HL-60 (cell line): ENCODE measurements at regions not wholly inside any gene's neighbourhood (a gene's known extent, or its start where the extent isn't known, plus 50 kb on each side); places are given as distances from the start of the nearest gene placed in this dataset.

ENCODE experiments used
- DNase-seq, 2 experiments: peaks; one replicate each; pipeline ENCODE4 v3.0.0-alpha.2; 2010 to 2020; ENCODE audit warnings: low read depth in 1 of 2, low spot score in 1 of 2
- H3K27ac ChIP-seq: fragments of 250-450 bp; sonication (Bioruptor Pico); replicated peaks from 2 replicates; pipeline ENCODE4 v1.5.1; 2020; ENCODE audit warnings: mild to moderate bottlenecking, moderate library complexity
- H3K27me3 ChIP-seq: fragments of 250-450 bp; sonication (Bioruptor Pico); 2 replicates; pipeline ENCODE4 v1.5.1; 2021; ENCODE audit warnings: mild to moderate bottlenecking, moderate library complexity; ENCODE audit not compliant: insufficient read depth, poor library complexity, severe bottlenecking
- H3K4me3 ChIP-seq: replicated peaks from 2 replicates; pipeline ENCODE4 v1.5.1; 2011; ENCODE audit warnings: mild to moderate bottlenecking, control low read depth, low read length; ENCODE audit not compliant: insufficient read depth
- GABPA ChIP-seq: IDR thresholded peaks from 2 replicates; pipeline ENCODE4 v1.6.1; 2012; ENCODE audit warnings: low read depth
- POLR2AphosphoS5 ChIP-seq: IDR thresholded peaks from 2 replicates; pipeline ENCODE4 v1.6.1; 2012; ENCODE audit warnings: low read depth
- SPI1 ChIP-seq: IDR thresholded peaks from 2 replicates; pipeline ENCODE4 v1.6.1; 2012; ENCODE audit warnings: low read depth, mild to moderate bottlenecking, borderline replicate concordance
- TF ChIP-seq, protein P1 (sequence below): IDR thresholded peaks from 2 replicates; pipeline ENCODE4 v1.6.1; 2012; ENCODE audit warnings: low read depth; ENCODE audit not compliant: insufficient replicate concordance
- TF ChIP-seq, protein P2 (sequence below): IDR thresholded peaks from one replicate; pipeline ENCODE4 v1.5.1; 2011; ENCODE audit warnings: low read length, control low read depth, inconsistent platforms; ENCODE audit not compliant: insufficient read depth

DNA sequence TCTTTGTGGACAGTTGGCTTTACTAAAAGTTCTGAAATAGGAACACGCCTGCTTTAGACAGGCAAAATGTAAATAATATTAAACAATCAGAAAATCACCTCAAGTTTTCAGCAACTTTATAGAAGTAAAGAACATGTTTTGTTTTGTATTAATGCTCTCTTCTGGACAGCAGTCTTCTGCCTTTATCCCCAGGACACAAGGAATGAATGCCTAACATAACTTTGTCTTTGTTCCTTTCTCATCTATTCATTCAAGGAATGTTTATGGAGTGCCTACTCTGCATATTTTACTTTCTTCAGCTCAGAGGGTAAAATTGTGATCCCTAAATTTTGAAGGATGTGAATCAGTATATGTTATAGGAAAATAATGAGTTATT, 325.4 kb downstream of the FOXO1 start:
- TF ChIP-seq, protein P1, sequence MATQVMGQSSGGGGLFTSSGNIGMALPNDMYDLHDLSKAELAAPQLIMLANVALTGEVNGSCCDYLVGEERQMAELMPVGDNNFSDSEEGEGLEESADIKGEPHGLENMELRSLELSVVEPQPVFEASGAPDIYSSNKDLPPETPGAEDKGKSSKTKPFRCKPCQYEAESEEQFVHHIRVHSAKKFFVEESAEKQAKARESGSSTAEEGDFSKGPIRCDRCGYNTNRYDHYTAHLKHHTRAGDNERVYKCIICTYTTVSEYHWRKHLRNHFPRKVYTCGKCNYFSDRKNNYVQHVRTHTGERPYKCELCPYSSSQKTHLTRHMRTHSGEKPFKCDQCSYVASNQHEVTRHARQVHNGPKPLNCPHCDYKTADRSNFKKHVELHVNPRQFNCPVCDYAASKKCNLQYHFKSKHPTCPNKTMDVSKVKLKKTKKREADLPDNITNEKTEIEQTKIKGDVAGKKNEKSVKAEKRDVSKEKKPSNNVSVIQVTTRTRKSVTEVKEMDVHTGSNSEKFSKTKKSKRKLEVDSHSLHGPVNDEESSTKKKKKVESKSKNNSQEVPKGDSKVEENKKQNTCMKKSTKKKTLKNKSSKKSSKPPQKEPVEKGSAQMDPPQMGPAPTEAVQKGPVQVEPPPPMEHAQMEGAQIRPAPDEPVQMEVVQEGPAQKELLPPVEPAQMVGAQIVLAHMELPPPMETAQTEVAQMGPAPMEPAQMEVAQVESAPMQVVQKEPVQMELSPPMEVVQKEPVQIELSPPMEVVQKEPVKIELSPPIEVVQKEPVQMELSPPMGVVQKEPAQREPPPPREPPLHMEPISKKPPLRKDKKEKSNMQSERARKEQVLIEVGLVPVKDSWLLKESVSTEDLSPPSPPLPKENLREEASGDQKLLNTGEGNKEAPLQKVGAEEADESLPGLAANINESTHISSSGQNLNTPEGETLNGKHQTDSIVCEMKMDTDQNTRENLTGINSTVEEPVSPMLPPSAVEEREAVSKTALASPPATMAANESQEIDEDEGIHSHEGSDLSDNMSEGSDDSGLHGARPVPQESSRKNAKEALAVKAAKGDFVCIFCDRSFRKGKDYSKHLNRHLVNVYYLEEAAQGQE = no peak
- TF ChIP-seq GABPA (no peak), SPI1 (no peak), POLR2AphosphoS5 (no peak)
- Histone ChIP-seq H3K27ac (no peak overlapping the region), H3K27me3 (no peaks in the 10 kb centered on the region), H3K4me3 (no peak overlapping the region)
- no peak for DNase-seq

DNA sequence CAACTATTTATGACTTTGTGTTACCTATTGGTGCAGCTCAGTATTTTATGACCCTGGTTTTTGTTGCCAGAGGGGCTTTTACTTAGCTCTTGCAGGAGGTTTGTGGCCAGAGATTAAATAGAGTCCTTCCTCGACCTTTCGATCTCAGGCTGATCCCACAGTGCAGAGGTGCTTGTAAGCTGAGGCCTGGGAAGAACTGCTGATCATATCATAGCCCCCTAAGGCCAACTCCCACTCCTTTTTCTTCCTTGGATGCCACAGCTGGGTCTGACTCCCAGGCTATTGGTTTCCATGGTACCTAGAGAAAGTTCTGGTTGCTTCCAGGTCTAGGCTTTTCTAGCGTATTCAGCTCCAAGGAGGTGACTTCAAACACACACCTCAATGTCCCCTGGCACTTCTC, 324.9 kb downstream of the FOXO1 start:
- H3K4me3 ChIP-seq = no peak overlapping the region
- no peaks in the 10 kb centered on the region for H3K27me3 ChIP-seq
- no peak for DNase-seq
- TF ChIP-seq, protein P1 = no peak
- TF ChIP-seq, protein P2, sequence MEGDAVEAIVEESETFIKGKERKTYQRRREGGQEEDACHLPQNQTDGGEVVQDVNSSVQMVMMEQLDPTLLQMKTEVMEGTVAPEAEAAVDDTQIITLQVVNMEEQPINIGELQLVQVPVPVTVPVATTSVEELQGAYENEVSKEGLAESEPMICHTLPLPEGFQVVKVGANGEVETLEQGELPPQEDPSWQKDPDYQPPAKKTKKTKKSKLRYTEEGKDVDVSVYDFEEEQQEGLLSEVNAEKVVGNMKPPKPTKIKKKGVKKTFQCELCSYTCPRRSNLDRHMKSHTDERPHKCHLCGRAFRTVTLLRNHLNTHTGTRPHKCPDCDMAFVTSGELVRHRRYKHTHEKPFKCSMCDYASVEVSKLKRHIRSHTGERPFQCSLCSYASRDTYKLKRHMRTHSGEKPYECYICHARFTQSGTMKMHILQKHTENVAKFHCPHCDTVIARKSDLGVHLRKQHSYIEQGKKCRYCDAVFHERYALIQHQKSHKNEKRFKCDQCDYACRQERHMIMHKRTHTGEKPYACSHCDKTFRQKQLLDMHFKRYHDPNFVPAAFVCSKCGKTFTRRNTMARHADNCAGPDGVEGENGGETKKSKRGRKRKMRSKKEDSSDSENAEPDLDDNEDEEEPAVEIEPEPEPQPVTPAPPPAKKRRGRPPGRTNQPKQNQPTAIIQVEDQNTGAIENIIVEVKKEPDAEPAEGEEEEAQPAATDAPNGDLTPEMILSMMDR = no peak
- no peak for TF ChIP-seq POLR2AphosphoS5
- no peak for TF ChIP-seq SPI1
- TF ChIP-seq GABPA = no peak
- H3K27ac ChIP-seq = no peak overlapping the region

DNA sequence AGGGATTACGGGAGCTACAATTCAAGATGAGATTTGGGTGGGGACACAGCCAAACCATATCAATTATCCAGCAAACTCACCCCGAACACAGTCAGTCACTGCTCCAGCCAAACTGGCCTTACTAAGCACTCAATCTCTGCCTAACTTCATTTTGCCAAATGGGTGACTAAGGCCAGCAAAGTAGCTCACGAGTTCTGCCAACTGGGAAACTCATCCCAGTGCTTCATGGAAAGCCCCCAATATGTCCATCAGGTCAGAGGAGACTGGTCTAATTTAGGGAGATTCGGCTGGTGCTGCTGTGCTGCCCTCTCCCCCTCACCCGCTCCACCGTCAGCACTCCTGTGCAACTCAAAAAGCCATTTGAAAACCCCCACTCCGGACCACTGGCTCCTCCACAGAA, 324.0 kb downstream of the FOXO1 start:
- Histone ChIP-seq H3K27ac (no peak overlapping the region), H3K4me3 (no peak overlapping the region), H3K27me3 (no peaks in the 10 kb centered on the region)
- TF ChIP-seq SPI1 (no peak), POLR2AphosphoS5 (no peak), GABPA (no peak)
- TF ChIP-seq, protein P1 = no peak
- TF ChIP-seq, protein P2 = no peak
- no peak for DNase-seq
